ENCODE measurements at regions not wholly inside any gene's neighbourhood (a gene's known extent, or its start where the extent isn't known, plus 50 kb on each side); places are given as distances from the start of the nearest gene placed in this dataset.

GRCh38 chr7:142391191-142391992 lies 133.5 kb upstream of the PRSS58 start:
- DNase-seq = peak; percentile 9 to 50

- no peak for DNase-seq
Measured at GRCh38 chr7:142389544-142389943, 131.7 kb upstream of the PRSS58 start.

- DNase-seq = peak; percentile 80 to 84
Measured at GRCh38 chr7:142385491-142386340, 127.9 kb upstream of the PRSS58 start.

- peak; percentile 91 to 93 for DNase-seq
Measured at GRCh38 chr7:142384493-142384922, 126.7 kb upstream of the PRSS58 start.

GRCh38 chr7:142383841-142384492 lies 126.1 kb upstream of the PRSS58 start:
- DNase-seq = peak; percentile 48 to 61

GRCh38 chr7:142381727-142382390 lies 124.0 kb upstream of the PRSS58 start:
- no peak for DNase-seq

GRCh38 chr7:142380069-142380468 lies 122.2 kb upstream of the PRSS58 start:
- no peak for DNase-seq

GRCh38 chr7:142379201-142379885 lies 121.5 kb upstream of the PRSS58 start:
- DNase-seq = no peak

- no peak for DNase-seq
Measured at GRCh38 chr7:142377567-142377966, 119.7 kb upstream of the PRSS58 start.

- DNase-seq = peak; percentile 75 to 87
Measured at GRCh38 chr7:142376356-142376997, 118.6 kb upstream of the PRSS58 start.

- peak; percentile 78 to 81 for DNase-seq
Measured at GRCh38 chr7:142375710-142376313, 118.0 kb upstream of the PRSS58 start.

GRCh38 chr7:142372727-142373126 lies 114.9 kb upstream of the PRSS58 start:
- DNase-seq = no peak

- no peak for DNase-seq
Measured at GRCh38 chr7:142371586-142372377, 113.9 kb upstream of the PRSS58 start.

GRCh38 chr7:142365410-142365842 lies 107.6 kb upstream of the PRSS58 start:
- DNase-seq = no peak

- DNase-seq = no peak
Measured at GRCh38 chr7:142364551-142364950, 106.7 kb upstream of the PRSS58 start.

- no peak for DNase-seq
Measured at GRCh38 chr7:142362349-142362748, 104.5 kb upstream of the PRSS58 start.

GRCh38 chr7:142359694-142360279 lies 101.9 kb upstream of the PRSS58 start:
- DNase-seq = no peak

GRCh38 chr7:142357953-142358520 lies 100.2 kb upstream of the PRSS58 start:
- peak; percentile 56 to 79 for DNase-seq

- DNase-seq = no peak
Measured at GRCh38 chr7:142356166-142356565, 98.3 kb upstream of the PRSS58 start.

Data from AML-193 (cell line).